NCI-H2196 treated with DMSO at 0.1 percent for 48 hours (cell line): ENCODE measurements at regions not wholly inside any gene's neighbourhood (a gene's known extent, or its start where the extent isn't known, plus 50 kb on each side); places are given as distances from the start of the nearest gene placed in this dataset.

Experiments
- DNase-seq: peaks from one replicate; lab custom pipeline; 2025; ENCODE audit not compliant: unreplicated experiment; lab: John Stamatoyannopoulos, UW

GRCh38 chr7:26458466-26459145 is 166.9 kb downstream of the SNX10 start:
- no peak for DNase-seq

GRCh38 chr7:26459540-26460193 is 168.0 kb downstream of the SNX10 start:
- DNase-seq = no peak

GRCh38 chr7:26460351-26461085 is 168.9 kb downstream of the SNX10 start:
- no peak for DNase-seq

GRCh38 chr7:26461518-26461917 is 169.9 kb downstream of the SNX10 start:
- no peak for DNase-seq

- DNase-seq = no peak
These were observed 174.3 kb downstream of the SNX10 start for GRCh38 chr7:26466007-26466406.

- no peak for DNase-seq
These were observed 175.4 kb downstream of the SNX10 start for GRCh38 chr7:26467104-26467503.

GRCh38 chr7:26467541-26467940 is 175.9 kb downstream of the SNX10 start:
- no peak for DNase-seq

GRCh38 chr7:26468625-26469024 is 177.0 kb downstream of the SNX10 start:
- DNase-seq = no peak

- no peak for DNase-seq
These were observed 177.5 kb downstream of the SNX10 start for GRCh38 chr7:26469188-26469587.

GRCh38 chr7:26470691-26471090 is 179.0 kb downstream of the SNX10 start:
- no peak for DNase-seq

- DNase-seq = no peak
These were observed 179.8 kb downstream of the SNX10 start for GRCh38 chr7:26471306-26472075.

- no peak for DNase-seq
These were observed 181.3 kb downstream of the SNX10 start for GRCh38 chr7:26472971-26473370.

- no peak for DNase-seq
These were observed 184.6 kb downstream of the SNX10 start for GRCh38 chr7:26476271-26476670.

GRCh38 chr7:26477381-26477990 is 185.8 kb downstream of the SNX10 start:
- no peak for DNase-seq

- DNase-seq = no peak
These were observed 186.9 kb downstream of the SNX10 start for GRCh38 chr7:26478550-26478949.

GRCh38 chr7:26479581-26479980 is 187.9 kb downstream of the SNX10 start:
- no peak for DNase-seq

GRCh38 chr7:26480156-26480555 is 188.5 kb downstream of the SNX10 start:
- no peak for DNase-seq

GRCh38 chr7:26482927-26483326 is 191.3 kb downstream of the SNX10 start:
- no peak for DNase-seq

- no peak for DNase-seq
These were observed 192.2 kb downstream of the SNX10 start for GRCh38 chr7:26483843-26484242.

- no peak for DNase-seq
These were observed 193.8 kb downstream of the SNX10 start for GRCh38 chr7:26485367-26485934.

- no peak for DNase-seq
These were observed 194.5 kb downstream of the SNX10 start for GRCh38 chr7:26486153-26486552.
